ENCODE measurements at regions not wholly inside any gene's neighbourhood (a gene's known extent, or its start where the extent isn't known, plus 50 kb on each side); places are given as distances from the start of the nearest gene placed in this dataset.

GRCh38 chr9:31535651-31536050 lies 848.8 kb upstream of the ACO1 start:
- no peaks in the 10 kb centered on the region for H3K27me3 ChIP-seq (replicated peaks; ENCODE audit: control insufficient read depth, insufficient read depth, low read length)
- H3K27ac Mint-ChIP-seq (ENCODE audit: unreplicated experiment) = no peak overlapping the region
- no peaks in the 10 kb centered on the region for H3K4me1 ChIP-seq
- H3K27me3 Mint-ChIP-seq (ENCODE audit: insufficient read depth, unreplicated experiment) = peaks cover 3% of the 10 kb centered on the region
- H3K4me3 Mint-ChIP-seq (ENCODE audit: unreplicated experiment) = no peak overlapping the region
- H3K36me3 Mint-ChIP-seq (ENCODE audit: insufficient read depth, unreplicated experiment) = no peaks in the 10 kb centered on the region
- no peak for TF ChIP-seq CTCF (IDR thresholded peaks at IDR 0.05; ENCODE audit: insufficient read depth in 1 of 2, low read depth in 1 of 2, low read length in 1 of 2, severe bottlenecking in 1 of 2, unreplicated experiment in 1 of 2)
- no peak overlapping the region for H3K4me3 ChIP-seq (ENCODE audit: low read depth, low read length)
- CTCF ChIA-PET = no interaction called here
- no TSS peak for BruUV-seq (replicated peaks)
- H3K9me3 Mint-ChIP-seq (ENCODE audit: unreplicated experiment) = no peaks in the 10 kb centered on the region
- POLR2A ChIA-PET = no interaction called here
- no peaks in the 10 kb centered on the region for H3K9me3 ChIP-seq
- intact Hi-C loops (cut with micrococcal nuclease; ENCODE audit: unreplicated experiment) = no loop called here
- no peaks in the 10 kb centered on the region for H3K4me1 Mint-ChIP-seq (ENCODE audit: low read depth, unreplicated experiment)
- no peak for DNase-seq
- H3K36me3 ChIP-seq (ENCODE audit: control insufficient read depth, insufficient read depth, low read length) = no peaks in the 10 kb centered on the region

DNA sequence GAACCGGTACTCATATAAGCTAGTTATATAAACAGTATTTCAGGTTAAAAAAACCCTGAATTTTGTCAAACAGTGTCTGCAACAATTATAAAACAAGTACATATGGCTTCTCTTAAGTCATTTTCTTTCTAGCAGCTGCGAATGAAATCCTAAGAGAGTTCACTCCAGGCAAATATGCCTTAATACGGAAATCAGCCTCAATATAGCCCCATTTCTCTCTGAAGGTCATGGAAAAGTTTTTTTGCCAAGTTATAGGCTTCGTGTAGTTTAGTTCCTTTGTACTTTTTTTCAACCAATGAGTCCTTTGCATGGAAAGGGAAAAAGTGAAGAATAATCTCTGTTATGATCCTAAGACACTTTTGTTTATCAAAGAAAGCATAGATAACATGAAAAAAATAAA lies 848.0 kb upstream of the ACO1 start:
- no peaks in the 10 kb centered on the region for H3K27me3 ChIP-seq (replicated peaks; ENCODE audit: control insufficient read depth, insufficient read depth, low read length)
- ChIA-PET CTCF (no interaction called here), POLR2A (no interaction called here)
- BruUV-seq (replicated peaks) = no TSS peak
- no peak for DNase-seq
- H3K4me3 ChIP-seq (ENCODE audit: low read depth, low read length) = no peak overlapping the region
- H3K4me1 ChIP-seq = no peaks in the 10 kb centered on the region
- no peak for TF ChIP-seq CTCF (IDR thresholded peaks at IDR 0.05; ENCODE audit: insufficient read depth in 1 of 2, low read depth in 1 of 2, low read length in 1 of 2, severe bottlenecking in 1 of 2, unreplicated experiment in 1 of 2)
- intact Hi-C loops (cut with micrococcal nuclease; ENCODE audit: unreplicated experiment) = no loop called here
- H3K36me3 ChIP-seq (ENCODE audit: control insufficient read depth, insufficient read depth, low read length) = no peaks in the 10 kb centered on the region
- Mint-ChIP-seq H3K9me3 (ENCODE audit: unreplicated experiment) (no peaks in the 10 kb centered on the region), H3K36me3 (ENCODE audit: insufficient read depth, unreplicated experiment) (no peaks in the 10 kb centered on the region), H3K4me3 (ENCODE audit: unreplicated experiment) (no peak overlapping the region), H3K4me1 (ENCODE audit: low read depth, unreplicated experiment) (no peaks in the 10 kb centered on the region), H3K27ac (ENCODE audit: unreplicated experiment) (no peak overlapping the region), H3K27me3 (ENCODE audit: insufficient read depth, unreplicated experiment) (peaks cover 3% of the 10 kb centered on the region)
- H3K9me3 ChIP-seq = no peaks in the 10 kb centered on the region

DNA sequence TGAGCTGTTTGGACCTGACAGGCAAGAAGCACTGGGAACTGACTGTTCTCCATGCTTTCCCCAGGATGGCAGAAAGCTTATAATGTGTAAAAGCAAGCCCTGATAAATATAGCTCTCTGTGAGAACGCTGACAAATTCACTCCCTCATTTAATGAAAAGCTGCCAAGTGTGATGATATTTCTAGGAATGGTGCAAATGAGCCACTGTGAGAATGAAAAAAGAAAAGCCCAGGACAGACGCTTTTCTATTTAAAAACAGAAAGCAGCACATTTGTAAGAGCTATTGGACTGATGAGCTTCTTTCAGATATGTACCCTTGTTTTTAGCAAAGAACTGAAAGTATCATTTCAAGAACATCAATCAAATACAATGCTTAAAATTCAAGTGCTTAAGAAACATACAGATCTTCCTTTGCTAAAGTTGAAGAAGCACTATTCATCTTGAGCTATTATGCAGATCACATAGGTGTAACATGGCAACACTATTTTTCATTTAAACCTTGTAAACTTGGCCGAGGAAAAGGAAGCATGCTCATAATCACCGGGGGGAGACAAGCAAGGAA lies 842.6 kb upstream of the ACO1 start:
- Histone ChIP-seq H3K4me1 (no peaks in the 10 kb centered on the region), H3K9me3 (no peaks in the 10 kb centered on the region), H3K4me3 (ENCODE audit: low read depth, low read length) (no peak overlapping the region), H3K27me3 (replicated peaks; ENCODE audit: control insufficient read depth, insufficient read depth, low read length) (no peaks in the 10 kb centered on the region), H3K36me3 (ENCODE audit: control insufficient read depth, insufficient read depth, low read length) (no peaks in the 10 kb centered on the region)
- no peak overlapping the region for H3K27ac Mint-ChIP-seq (ENCODE audit: unreplicated experiment)
- no peaks in the 10 kb centered on the region for H3K4me1 Mint-ChIP-seq (ENCODE audit: low read depth, unreplicated experiment)
- H3K4me3 Mint-ChIP-seq (ENCODE audit: unreplicated experiment) = no peak overlapping the region
- intact Hi-C loops (cut with micrococcal nuclease; ENCODE audit: unreplicated experiment) = no loop called here
- no peaks in the 10 kb centered on the region for H3K9me3 Mint-ChIP-seq (ENCODE audit: unreplicated experiment)
- DNase-seq = no peak
- TF ChIP-seq CTCF (IDR thresholded peaks at IDR 0.05; ENCODE audit: insufficient read depth in 1 of 2, low read depth in 1 of 2, low read length in 1 of 2, severe bottlenecking in 1 of 2, unreplicated experiment in 1 of 2) = no peak
- ChIA-PET POLR2A (no interaction called here), CTCF (interaction anchor here (0.6 kb wide), 1 partner anchor 238 kb away, joined by 4 read pairs; no protein-coding TSS in a partner anchor)
- H3K27me3 Mint-ChIP-seq (ENCODE audit: insufficient read depth, unreplicated experiment) = peaks cover 3% of the 10 kb centered on the region
- BruUV-seq (replicated peaks) = no TSS peak
- H3K36me3 Mint-ChIP-seq (ENCODE audit: insufficient read depth, unreplicated experiment) = no peaks in the 10 kb centered on the region
